Cardiac muscle cell (in vitro differentiated cells and primary cell): ENCODE measurements at regions not wholly inside any gene's neighbourhood (a gene's known extent, or its start where the extent isn't known, plus 50 kb on each side); places are given as distances from the start of the nearest gene placed in this dataset.

Experiments used
- DNase-seq, 2 donors: peaks; one replicate each; pipeline versions ENCODE4 v3.0.0 to v3.0.0-alpha.2; 2010 to 2017; ENCODE audit warnings: low read depth in 1 of 2, low spot score in 1 of 2
- H3K27ac ChIP-seq: fragments of 200-600 bp; sonication (generic); 2 replicates; pipeline ENCODE4 v1.5.1; 2016
- H3K27me3 ChIP-seq: fragments of 200-600 bp; sonication (generic); 2 replicates; pipeline ENCODE4 v1.6.0; 2016; ENCODE audit warnings: control low read depth
- H3K36me3 ChIP-seq: fragments of 200-600 bp; sonication (generic); 2 replicates; pipeline ENCODE4 v1.5.1; 2016; ENCODE audit warnings: control low read depth
- H3K4me1 ChIP-seq: fragments of 200-600 bp; sonication (generic); 2 replicates; pipeline ENCODE4 v1.8.1; 2017; ENCODE audit warnings: low read depth, mild to moderate bottlenecking, mixed run types
- H3K4me3 ChIP-seq: fragments of 200-600 bp; sonication (generic); 2 replicates; pipeline ENCODE4 v1.5.1; 2016; ENCODE audit warnings: mild to moderate bottlenecking
- H3K9me3 ChIP-seq: fragments of 200-600 bp; sonication (generic); 2 replicates; pipeline ENCODE4 v1.5.1; 2017; ENCODE audit warnings: low read depth, mild to moderate bottlenecking, control low read depth
- TF ChIP-seq, protein P1 (sequence below): IDR thresholded peaks from 2 replicates; pipeline ENCODE4 v1.5.1; 2012; ENCODE audit warnings: low read depth, mild to moderate bottlenecking, low read length

DNA sequence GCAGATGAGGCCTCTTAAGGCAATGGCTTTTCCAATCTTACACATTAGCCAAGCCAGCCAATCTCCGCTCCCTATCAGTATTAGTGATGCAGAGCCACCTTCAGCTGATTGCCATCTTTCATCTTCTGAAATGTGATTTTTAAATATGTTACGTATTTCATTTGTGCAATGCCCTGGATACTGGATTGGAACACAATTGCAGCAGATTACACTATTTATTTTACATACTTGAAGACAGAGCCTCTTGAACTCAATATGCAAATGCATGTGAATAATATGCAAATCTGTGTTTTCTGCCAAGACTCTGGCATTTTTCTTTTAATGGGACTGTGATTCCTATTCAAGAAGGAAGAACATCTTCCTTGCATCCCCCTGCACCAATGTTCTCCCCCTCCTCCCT lies 90.5 kb downstream of the GRIN2B start:
- no peaks in the 10 kb centered on the region for H3K9me3 ChIP-seq
- H3K4me1 ChIP-seq: no peaks in the 10 kb centered on the region
- no peaks in the 10 kb centered on the region for H3K27me3 ChIP-seq
- no peak overlapping the region for H3K4me3 ChIP-seq
- DNase-seq: no peak
- H3K36me3 ChIP-seq: no peaks in the 10 kb centered on the region
- TF ChIP-seq, protein P1, sequence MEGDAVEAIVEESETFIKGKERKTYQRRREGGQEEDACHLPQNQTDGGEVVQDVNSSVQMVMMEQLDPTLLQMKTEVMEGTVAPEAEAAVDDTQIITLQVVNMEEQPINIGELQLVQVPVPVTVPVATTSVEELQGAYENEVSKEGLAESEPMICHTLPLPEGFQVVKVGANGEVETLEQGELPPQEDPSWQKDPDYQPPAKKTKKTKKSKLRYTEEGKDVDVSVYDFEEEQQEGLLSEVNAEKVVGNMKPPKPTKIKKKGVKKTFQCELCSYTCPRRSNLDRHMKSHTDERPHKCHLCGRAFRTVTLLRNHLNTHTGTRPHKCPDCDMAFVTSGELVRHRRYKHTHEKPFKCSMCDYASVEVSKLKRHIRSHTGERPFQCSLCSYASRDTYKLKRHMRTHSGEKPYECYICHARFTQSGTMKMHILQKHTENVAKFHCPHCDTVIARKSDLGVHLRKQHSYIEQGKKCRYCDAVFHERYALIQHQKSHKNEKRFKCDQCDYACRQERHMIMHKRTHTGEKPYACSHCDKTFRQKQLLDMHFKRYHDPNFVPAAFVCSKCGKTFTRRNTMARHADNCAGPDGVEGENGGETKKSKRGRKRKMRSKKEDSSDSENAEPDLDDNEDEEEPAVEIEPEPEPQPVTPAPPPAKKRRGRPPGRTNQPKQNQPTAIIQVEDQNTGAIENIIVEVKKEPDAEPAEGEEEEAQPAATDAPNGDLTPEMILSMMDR: no peak
- H3K27ac ChIP-seq: no peak overlapping the region

DNA sequence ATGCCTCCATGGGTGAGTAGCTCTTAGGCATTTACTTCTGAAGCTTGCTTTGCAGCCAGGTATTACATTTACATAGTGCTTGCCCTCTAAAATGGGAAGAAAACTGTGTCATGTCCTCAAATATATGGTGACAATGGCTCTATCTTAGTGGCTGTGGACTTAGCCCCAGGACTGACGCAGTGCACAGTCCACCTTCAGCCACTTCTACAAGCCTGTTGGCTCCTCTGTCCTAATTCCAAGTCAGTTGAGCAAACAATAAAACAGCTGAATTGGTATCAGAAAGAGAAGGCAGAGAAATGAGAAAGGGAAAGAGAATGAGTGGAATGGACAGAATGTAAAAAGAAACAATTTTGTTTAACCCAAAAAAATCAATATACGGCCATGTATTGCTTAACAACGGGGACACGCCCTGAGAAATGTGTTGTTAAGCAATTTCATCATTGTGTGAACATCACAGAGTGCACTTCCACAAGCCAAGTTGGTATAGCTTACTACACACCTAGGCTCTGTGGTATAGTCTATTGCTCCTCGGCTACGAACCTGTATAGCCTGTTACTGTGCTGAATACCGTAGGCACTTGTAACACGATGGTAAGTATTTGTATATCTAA lies 93.5 kb downstream of the GRIN2B start:
- no peaks in the 10 kb centered on the region for H3K27me3 ChIP-seq
- H3K4me3 ChIP-seq: no peak overlapping the region
- no peak overlapping the region for H3K27ac ChIP-seq
- H3K36me3 ChIP-seq: no peaks in the 10 kb centered on the region
- no peaks in the 10 kb centered on the region for H3K4me1 ChIP-seq
- H3K9me3 ChIP-seq: no peaks in the 10 kb centered on the region
- no peak for DNase-seq
- TF ChIP-seq, protein P1: no peak

DNA sequence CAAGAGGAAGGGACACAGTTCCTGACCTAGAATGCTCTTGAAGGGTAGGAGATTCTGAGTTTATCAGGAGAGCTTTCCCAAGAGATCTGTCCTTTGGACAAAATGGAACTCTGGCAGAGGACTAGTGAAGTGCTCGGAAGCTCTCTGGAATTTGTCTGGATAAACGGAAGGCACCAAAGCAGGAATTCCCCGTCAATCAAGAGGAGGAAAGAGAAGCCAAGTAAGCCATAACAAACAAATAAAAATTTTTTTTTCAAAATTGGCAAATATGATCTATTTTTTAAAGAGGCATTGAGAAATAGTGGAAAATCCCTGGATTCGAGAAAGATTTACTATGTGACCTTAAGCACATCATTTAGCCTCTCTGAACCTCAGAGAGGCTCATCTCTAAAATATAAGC lies 99.2 kb downstream of the GRIN2B start:
- TF ChIP-seq, protein P1: no peak
- Histone ChIP-seq H3K4me3 (no peak overlapping the region), H3K36me3 (no peaks in the 10 kb centered on the region), H3K4me1 (no peaks in the 10 kb centered on the region), H3K9me3 (no peaks in the 10 kb centered on the region), H3K27me3 (no peaks in the 10 kb centered on the region), H3K27ac (no peak overlapping the region)
- DNase-seq: no peak

DNA sequence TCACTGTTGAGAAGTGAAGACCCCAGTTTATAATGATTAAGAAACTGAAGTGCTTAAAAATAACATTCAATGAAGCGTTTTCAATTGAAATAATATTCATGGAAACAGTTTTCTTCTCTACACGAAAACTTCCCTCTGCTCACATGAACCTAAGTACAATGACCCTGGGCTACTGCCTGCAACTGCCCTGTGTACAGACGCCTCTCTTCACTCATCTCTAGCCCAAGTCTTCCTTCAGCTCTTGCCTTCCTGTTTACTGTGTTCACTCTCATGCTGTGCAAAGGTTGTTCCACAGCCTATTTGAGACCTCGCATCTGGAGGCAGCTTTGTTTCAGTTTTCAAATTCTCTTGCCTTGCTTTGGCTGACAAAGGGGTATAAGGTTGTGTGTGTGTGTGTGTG lies 100.8 kb downstream of the GRIN2B start:
- TF ChIP-seq, protein P1: no peak
- no peaks in the 10 kb centered on the region for H3K4me1 ChIP-seq
- no peak overlapping the region for H3K4me3 ChIP-seq
- no peak overlapping the region for H3K27ac ChIP-seq
- H3K27me3 ChIP-seq: no peaks in the 10 kb centered on the region
- H3K36me3 ChIP-seq: no peaks in the 10 kb centered on the region
- no peaks in the 10 kb centered on the region for H3K9me3 ChIP-seq
- DNase-seq: no peak

DNA sequence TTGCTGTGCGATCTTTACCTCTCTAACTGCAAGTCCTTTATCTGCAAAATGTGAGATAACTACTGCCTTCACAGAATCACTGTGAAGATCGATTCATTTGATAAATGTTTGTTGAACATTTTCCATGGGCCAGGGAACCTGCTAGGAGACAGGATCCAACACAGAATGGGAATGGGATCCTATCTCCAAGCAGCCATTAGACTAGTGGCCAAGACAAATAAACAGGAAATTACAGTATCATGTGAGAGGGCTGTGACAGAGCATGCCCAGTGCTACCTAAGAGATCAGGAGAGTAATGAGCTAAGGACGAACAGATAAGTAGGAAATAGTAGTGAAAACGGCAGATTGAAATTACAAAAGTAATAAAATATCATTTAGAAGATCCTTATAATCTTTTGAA lies 105.7 kb downstream of the GRIN2B start:
- Histone ChIP-seq H3K27me3 (no peaks in the 10 kb centered on the region), H3K4me3 (no peak overlapping the region), H3K4me1 (no peaks in the 10 kb centered on the region), H3K9me3 (no peaks in the 10 kb centered on the region), H3K36me3 (no peaks in the 10 kb centered on the region), H3K27ac (no peak overlapping the region)
- no peak for DNase-seq
- TF ChIP-seq, protein P1: no peak

DNA sequence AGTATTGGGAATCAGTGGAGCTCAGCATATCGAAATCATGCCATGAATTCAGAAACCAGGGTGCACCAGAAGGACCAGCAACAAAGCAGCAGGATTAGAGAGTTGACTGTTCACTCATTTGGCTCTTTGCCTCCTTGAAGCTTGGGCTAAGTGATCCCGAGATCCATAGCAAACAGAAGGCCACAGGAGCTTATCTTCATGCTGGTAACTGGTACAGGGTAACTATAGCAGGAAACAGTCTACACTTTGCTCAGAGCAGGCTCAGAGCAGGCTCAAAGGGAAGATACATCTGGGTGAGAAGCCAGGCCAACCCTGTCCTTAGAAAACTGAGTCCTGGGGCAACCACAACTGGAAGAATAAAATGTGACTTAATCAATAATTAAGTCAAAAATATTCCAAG lies 111.1 kb downstream of the GRIN2B start:
- no peak for DNase-seq
- H3K4me3 ChIP-seq: no peak overlapping the region
- H3K27me3 ChIP-seq: no peaks in the 10 kb centered on the region
- peaks cover 17% of the 10 kb centered on the region for H3K4me1 ChIP-seq
- H3K36me3 ChIP-seq: no peaks in the 10 kb centered on the region
- no peaks in the 10 kb centered on the region for H3K9me3 ChIP-seq
- TF ChIP-seq, protein P1: no peak
- no peak overlapping the region for H3K27ac ChIP-seq
